AG04449 (cell line): ENCODE measurements at regions not wholly inside any gene's neighbourhood (a gene's known extent, or its start where the extent isn't known, plus 50 kb on each side); places are given as distances from the start of the nearest gene placed in this dataset.

ENCODE experiments used
- CTCF ChIA-PET: fragments of 350-600 bp; formaldehyde crosslinking; extraction: SDS; loops from one replicate; lab custom pipeline; 2021; ENCODE audit warnings: antibody characterized with exemption; lab: Yijun Ruan, JAX
- POLR2A ChIA-PET: fragments of 400-600, 350-600 bp; formaldehyde crosslinking; extraction: SDS; loops from one replicate; lab custom pipeline; 2020; ENCODE audit warnings: antibody characterized with exemption, inconsistent platforms; lab: Yijun Ruan, JAX
- DNase-seq: peaks from one replicate; pipeline ENCODE4 v3.0.0-alpha.2; 2010; ENCODE audit warnings: low read depth, low spot score
- H3K4me3 ChIP-seq: 2 replicates; pipeline ENCODE4 v1.5.1; 2011; ENCODE audit warnings: low read depth, mild to moderate bottlenecking, control low read depth, low read length
- TF ChIP-seq, protein P1 (sequence below): IDR thresholded peaks from one replicate; pipeline ENCODE4 v1.5.1; 2011; ENCODE audit warnings: mild to moderate bottlenecking, moderate library complexity, low read length, control low read depth, inconsistent platforms; ENCODE audit not compliant: insufficient read depth; ENCODE audit errors: missing control alignments

DNA sequence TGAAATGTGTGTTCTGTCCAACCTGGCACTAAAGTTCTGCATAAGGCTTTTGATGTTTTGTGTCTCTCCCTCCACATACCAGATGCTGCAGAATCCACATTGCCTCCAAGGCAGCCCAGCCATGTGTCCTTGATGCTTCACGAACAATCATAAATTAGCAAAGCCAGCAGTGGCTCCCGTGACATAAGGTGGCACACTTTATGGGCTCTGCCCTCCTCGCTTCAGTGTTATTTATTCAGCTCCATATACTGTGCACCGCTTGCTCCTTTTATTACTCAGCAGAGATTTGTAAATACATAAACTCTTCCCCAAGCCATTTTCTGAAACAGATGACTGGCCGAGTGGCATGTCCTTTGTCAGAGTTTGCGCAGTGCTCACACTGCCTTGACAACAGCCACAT lies 112.8 kb upstream of the SLC35F3 start:
- H3K4me3 ChIP-seq, result no peak overlapping the region
- DNase-seq, result no peak
- POLR2A ChIA-PET, result no interaction called here
- CTCF ChIA-PET, result interaction anchor here (1.0 to 3.6 kb wide), 3 partner anchors 351 to 487 kb away, joined by 3 to 17 read pairs (median 3); no protein-coding TSS in a partner anchor
- TF ChIP-seq, protein P1, sequence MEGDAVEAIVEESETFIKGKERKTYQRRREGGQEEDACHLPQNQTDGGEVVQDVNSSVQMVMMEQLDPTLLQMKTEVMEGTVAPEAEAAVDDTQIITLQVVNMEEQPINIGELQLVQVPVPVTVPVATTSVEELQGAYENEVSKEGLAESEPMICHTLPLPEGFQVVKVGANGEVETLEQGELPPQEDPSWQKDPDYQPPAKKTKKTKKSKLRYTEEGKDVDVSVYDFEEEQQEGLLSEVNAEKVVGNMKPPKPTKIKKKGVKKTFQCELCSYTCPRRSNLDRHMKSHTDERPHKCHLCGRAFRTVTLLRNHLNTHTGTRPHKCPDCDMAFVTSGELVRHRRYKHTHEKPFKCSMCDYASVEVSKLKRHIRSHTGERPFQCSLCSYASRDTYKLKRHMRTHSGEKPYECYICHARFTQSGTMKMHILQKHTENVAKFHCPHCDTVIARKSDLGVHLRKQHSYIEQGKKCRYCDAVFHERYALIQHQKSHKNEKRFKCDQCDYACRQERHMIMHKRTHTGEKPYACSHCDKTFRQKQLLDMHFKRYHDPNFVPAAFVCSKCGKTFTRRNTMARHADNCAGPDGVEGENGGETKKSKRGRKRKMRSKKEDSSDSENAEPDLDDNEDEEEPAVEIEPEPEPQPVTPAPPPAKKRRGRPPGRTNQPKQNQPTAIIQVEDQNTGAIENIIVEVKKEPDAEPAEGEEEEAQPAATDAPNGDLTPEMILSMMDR, result no peak

DNA sequence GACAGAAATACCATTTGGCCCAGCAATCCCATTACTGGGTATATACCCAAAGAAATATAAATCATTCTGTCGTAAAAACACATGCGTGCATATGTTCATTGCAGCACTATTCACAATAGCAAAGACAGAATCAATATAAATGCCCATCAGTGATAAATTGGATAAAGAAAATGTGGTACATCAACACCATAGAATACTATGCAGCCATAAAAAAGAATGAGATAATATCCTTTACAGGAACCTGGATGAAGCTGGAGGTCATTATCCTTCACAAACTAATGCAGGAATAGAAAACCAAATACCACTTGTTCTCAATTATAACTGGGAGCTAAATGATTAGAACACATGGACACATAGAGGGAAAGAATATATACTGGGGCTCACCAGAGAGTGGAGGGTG lies 109.6 kb upstream of the SLC35F3 start:
- ChIA-PET CTCF (no interaction called here), POLR2A (no interaction called here)
- TF ChIP-seq, protein P1, result no peak
- DNase-seq, result no peak
- no peak overlapping the region for H3K4me3 ChIP-seq

DNA sequence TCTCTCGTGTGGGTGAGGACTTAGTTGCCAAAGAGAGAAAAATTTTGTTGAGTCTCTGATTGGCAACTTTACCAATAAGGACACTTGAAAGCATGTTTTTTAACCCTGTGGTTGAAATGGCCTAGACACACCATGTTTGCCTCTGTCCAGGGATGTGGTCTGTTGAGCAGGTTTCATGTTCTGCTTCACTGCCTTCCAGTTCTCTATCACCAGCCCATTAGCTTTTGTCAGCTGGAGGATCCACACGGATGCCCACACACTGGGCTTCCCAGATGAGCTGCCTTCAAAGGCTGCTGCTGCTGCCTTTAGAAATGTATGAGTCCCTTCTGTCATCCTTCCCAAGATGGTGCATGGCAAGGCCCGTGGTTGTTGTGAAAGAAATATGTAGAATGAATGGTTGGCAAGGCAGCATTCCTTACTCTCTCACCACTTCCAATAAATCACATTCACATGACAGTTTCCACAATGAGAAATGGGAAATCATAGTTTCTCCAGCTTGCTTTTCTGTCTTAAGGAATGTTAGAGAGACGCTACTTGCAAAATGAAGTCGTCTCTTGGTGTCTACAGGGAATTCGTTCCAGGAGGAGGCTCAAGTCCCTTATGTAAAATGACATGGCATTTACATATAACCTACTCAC lies 108.2 kb upstream of the SLC35F3 start:
- TF ChIP-seq, protein P1, result no peak
- H3K4me3 ChIP-seq, result no peak overlapping the region
- DNase-seq, result no peak
- POLR2A ChIA-PET, result no interaction called here
- CTCF ChIA-PET, result no interaction called here

DNA sequence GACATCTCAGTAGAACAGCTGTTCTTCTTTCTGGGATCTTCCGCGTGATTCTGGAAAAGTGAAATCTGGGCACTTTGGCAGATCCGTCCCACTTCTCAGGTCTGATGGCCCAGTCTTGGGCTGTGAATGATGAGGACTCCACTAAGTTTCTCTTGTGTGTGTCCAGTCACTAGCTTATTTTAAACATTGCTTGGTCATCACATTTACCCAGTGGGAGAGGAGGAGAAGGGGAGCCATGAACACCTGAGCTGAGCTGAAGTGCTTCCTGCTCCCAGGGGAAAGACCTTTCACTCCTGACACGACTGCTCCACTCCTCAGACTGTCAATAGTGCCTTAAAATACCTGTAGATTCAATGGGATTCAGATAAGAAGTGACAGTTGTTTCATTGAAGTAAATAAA lies 101.9 kb upstream of the SLC35F3 start:
- ChIA-PET CTCF (no interaction called here), POLR2A (no interaction called here)
- no peak for DNase-seq
- no peak overlapping the region for H3K4me3 ChIP-seq
- TF ChIP-seq, protein P1, result no peak

DNA sequence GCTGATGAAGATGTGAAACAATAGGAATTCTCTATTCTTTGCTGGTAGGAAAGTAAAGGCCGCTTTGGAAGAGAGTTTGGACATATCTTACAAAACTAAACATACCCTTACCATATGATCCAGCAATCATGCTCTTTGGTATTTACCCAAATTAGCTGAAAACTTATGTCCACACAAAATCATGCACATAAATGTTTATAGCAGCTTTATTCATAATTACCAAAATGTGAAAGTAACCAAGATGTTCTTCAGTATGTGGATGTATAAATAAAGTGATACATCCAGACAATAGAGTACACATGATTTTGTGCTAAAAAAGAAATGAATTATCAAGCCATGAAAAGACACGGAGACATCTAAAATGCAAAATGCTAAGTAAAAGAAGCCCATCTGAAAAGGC lies 98.7 kb upstream of the SLC35F3 start:
- no peak overlapping the region for H3K4me3 ChIP-seq
- TF ChIP-seq, protein P1, result no peak
- no peak for DNase-seq
- ChIA-PET POLR2A (no interaction called here), CTCF (no interaction called here)

DNA sequence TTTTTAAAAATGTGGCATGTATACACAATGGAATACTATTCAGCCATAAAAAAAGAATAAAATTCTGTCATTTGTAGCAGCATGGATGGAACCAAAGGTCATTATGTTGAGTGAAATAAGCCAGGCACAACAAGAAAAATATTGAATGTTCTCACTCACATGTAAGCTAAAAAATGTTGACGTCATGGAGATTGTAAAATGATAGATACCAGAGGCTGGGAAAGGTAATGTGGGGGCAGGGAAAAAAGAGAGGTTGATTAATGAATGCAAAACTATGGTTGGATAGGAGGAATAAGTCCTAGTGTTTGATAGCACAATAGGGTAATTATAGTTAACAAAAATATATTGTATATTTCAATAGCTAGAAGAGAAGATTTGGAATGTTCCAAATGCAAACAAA lies 89.1 kb upstream of the SLC35F3 start:
- DNase-seq, result no peak
- ChIA-PET CTCF (no interaction called here), POLR2A (no interaction called here)
- TF ChIP-seq, protein P1, result no peak
- H3K4me3 ChIP-seq, result no peak overlapping the region
